ENCODE measurements at regions not wholly inside any gene's neighbourhood (a gene's known extent, or its start where the extent isn't known, plus 50 kb on each side); places are given as distances from the start of the nearest gene placed in this dataset.

- TF ChIP-seq POLR2A (IDR thresholded peaks at IDR 0.05) (no peak), CTCF (IDR thresholded peaks at IDR 0.05) (no peak), POLR2AphosphoS5 (IDR thresholded peaks at IDR 0.05) (no peak)
- Histone ChIP-seq H3K27ac (no peak overlapping the region), H3K4me1 (replicated peaks) (no peaks in the 10 kb centered on the region), H3K36me3 (no peaks in the 10 kb centered on the region), H3K4me3 (no peak overlapping the region), H3K9me3 (no peaks in the 10 kb centered on the region), H3K27me3 (replicated peaks; ENCODE audit: insufficient read depth) (no peaks in the 10 kb centered on the region)
- intact Hi-C loops (cut with DNase I), result no loop called here
- WGBS, result 91% methylated on average over 1 of the region's 1 CpG
- no peak for DNase-seq (ENCODE audit: low spot score)
Measured at GRCh38 chr9:18045326-18045725, 428.6 kb upstream of the ADAMTSL1 start.

DNA sequence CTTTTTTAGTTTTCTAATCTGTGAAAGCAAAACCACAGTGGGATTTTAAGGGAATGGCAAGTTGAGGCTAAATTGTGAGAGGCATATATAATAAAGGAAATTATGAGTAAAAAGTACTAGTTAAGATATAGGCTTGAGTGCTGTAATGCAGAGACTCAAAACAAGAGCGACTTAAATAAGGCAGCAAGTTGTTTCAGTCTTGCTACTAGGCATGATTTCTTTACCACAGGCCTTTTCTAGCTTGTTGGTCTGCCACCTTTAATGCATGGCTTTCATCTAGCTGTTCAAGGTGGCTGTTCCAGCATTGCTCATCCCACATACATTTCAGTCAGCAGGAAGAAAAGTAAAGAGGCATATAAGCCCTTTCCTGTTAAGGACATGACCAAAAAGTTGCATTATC is 427.9 kb upstream of the ADAMTSL1 start:
- H3K36me3 ChIP-seq, result no peaks in the 10 kb centered on the region
- H3K27me3 ChIP-seq (replicated peaks; ENCODE audit: insufficient read depth), result no peaks in the 10 kb centered on the region
- H3K9me3 ChIP-seq, result no peaks in the 10 kb centered on the region
- WGBS, result 94% methylated on average over 1 of the region's 1 CpG
- H3K27ac ChIP-seq, result no peak overlapping the region
- intact Hi-C loops (cut with DNase I), result no loop called here
- DNase-seq (ENCODE audit: low spot score), result no peak
- H3K4me1 ChIP-seq (replicated peaks), result no peaks in the 10 kb centered on the region
- H3K4me3 ChIP-seq, result no peak overlapping the region
- TF ChIP-seq POLR2A (IDR thresholded peaks at IDR 0.05), result no peak
- no peak for TF ChIP-seq CTCF (IDR thresholded peaks at IDR 0.05)
- TF ChIP-seq POLR2AphosphoS5 (IDR thresholded peaks at IDR 0.05), result no peak

- intact Hi-C loops (cut with DNase I), result no loop called here
- DNase-seq (ENCODE audit: low spot score), result no peak
- Histone ChIP-seq H3K27me3 (replicated peaks; ENCODE audit: insufficient read depth) (no peaks in the 10 kb centered on the region), H3K4me1 (replicated peaks) (no peaks in the 10 kb centered on the region), H3K27ac (no peak overlapping the region), H3K4me3 (no peak overlapping the region), H3K36me3 (no peaks in the 10 kb centered on the region), H3K9me3 (no peaks in the 10 kb centered on the region)
- 88% methylated on average over 2 of the region's 2 CpGs for WGBS
- TF ChIP-seq POLR2A (IDR thresholded peaks at IDR 0.05) (no peak), CTCF (IDR thresholded peaks at IDR 0.05) (no peak), POLR2AphosphoS5 (IDR thresholded peaks at IDR 0.05) (no peak)
Measured at GRCh38 chr9:18051638-18052037, 422.3 kb upstream of the ADAMTSL1 start.

DNA sequence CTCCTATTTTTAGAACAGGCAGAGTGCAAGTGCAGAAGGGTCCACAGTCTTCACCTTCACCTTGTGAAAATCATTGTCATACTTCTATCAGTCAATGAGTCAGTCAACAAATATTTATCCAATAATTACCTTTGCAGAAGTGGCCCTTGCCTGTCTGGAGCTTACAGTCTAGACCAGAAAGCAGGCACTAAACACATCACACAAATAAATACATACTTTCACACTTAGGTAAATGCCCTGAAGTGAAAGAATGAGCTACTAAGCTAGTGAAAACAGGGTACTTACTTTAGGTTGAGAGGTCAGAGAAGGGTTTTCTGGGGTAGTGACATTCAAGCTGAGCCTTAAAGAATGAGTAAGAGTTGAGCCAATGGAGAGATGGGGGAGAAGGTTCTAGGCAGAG is 421.9 kb upstream of the ADAMTSL1 start:
- no peaks in the 10 kb centered on the region for H3K36me3 ChIP-seq
- no peaks in the 10 kb centered on the region for H3K9me3 ChIP-seq
- no peak for TF ChIP-seq CTCF (IDR thresholded peaks at IDR 0.05)
- TF ChIP-seq POLR2AphosphoS5 (IDR thresholded peaks at IDR 0.05), result no peak
- TF ChIP-seq POLR2A (IDR thresholded peaks at IDR 0.05), result no peak
- H3K27ac ChIP-seq, result no peak overlapping the region
- no peak for DNase-seq (ENCODE audit: low spot score)
- no peak overlapping the region for H3K4me3 ChIP-seq
- intact Hi-C loops (cut with DNase I), result no loop called here
- H3K27me3 ChIP-seq (replicated peaks; ENCODE audit: insufficient read depth), result no peaks in the 10 kb centered on the region
- H3K4me1 ChIP-seq (replicated peaks), result no peaks in the 10 kb centered on the region

DNA sequence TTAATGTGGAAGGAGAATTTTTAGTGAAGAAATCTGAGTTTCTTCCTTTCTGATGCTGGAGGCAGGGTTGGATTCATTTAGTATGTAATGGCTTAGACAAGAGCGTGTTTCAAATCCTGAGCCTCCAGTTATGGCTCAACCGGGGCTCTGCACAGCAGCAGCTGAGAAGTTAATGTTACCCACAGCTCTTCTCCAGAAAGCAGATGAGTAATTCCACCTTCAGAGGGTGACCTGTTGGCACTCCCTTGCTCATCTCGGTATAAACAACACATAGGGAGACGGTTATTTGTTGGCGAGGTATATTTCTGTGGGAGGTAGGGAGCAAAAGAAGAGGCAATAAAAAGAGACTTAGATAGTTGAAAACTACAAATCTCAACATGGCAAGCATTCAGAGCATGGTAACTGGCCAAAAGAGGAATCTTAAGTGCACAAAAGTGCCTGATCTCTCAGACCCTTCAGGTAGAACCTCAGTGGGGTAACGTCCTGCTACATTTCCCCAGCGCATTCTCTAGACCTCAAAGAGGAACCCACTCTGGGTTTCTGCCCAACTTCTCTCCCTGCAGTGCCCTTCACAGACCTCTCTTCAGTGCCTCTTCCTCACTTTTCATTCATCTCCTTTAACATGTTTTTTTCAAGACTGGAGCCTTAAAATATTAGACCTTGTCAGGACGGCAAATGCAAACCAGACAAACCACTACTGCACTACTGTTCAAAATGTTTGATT is 417.5 kb upstream of the ADAMTSL1 start:
- TF ChIP-seq POLR2A (IDR thresholded peaks at IDR 0.05), result no peak
- no peak for TF ChIP-seq CTCF (IDR thresholded peaks at IDR 0.05)
- TF ChIP-seq POLR2AphosphoS5 (IDR thresholded peaks at IDR 0.05), result no peak

More for the DNA sequence above, 417.5 kb upstream of the ADAMTSL1 start:
- 55% methylated on average over 8 of the region's 8 CpGs for WGBS
- Histone ChIP-seq H3K27me3 (replicated peaks; ENCODE audit: insufficient read depth) (no peaks in the 10 kb centered on the region), H3K36me3 (no peaks in the 10 kb centered on the region), H3K9me3 (no peaks in the 10 kb centered on the region), H3K4me3 (no peak overlapping the region), H3K4me1 (replicated peaks) (no peaks in the 10 kb centered on the region), H3K27ac (no peak overlapping the region)
- intact Hi-C loops (cut with DNase I), result no loop called here
- no peak for DNase-seq (ENCODE audit: low spot score)

Data from prostate gland (tissue), 2 donors.